MG63 (cell line): ENCODE measurements at regions not wholly inside any gene's neighbourhood (a gene's known extent, or its start where the extent isn't known, plus 50 kb on each side); places are given as distances from the start of the nearest gene placed in this dataset.

Experiments used
- DNase-seq: peaks from one replicate; pipeline ENCODE4 v3.0.0-alpha.2; 2020
- H3K27me3 ChIP-seq: fragments of 250-450 bp; sonication (Bioruptor Pico); 2 replicates; pipeline ENCODE4 v1.5.1; 2020; ENCODE audit warnings: mild to moderate bottlenecking, moderate library complexity
- H3K36me3 ChIP-seq: fragments of 250-450 bp; sonication (Bioruptor Pico); 2 replicates; pipeline ENCODE4 v1.5.1; 2020; ENCODE audit warnings: mild to moderate bottlenecking, moderate library complexity
- H3K4me3 ChIP-seq: fragments of 250-450 bp; sonication (Bioruptor Pico); 2 replicates; pipeline ENCODE4 v1.5.1; 2020; ENCODE audit warnings: mild to moderate bottlenecking, moderate library complexity
- H3K9me3 ChIP-seq: fragments of 250-450 bp; sonication (Bioruptor Pico); 2 replicates; pipeline ENCODE4 v1.5.1; 2020; ENCODE audit warnings: mild to moderate bottlenecking, moderate library complexity

- DNase-seq, result no peak
- Histone ChIP-seq H3K4me3 (no peak overlapping the region), H3K36me3 (no peaks in the 10 kb centered on the region), H3K27me3 (no peaks in the 10 kb centered on the region), H3K9me3 (no peaks in the 10 kb centered on the region)
Measured at GRCh38 chr3:81985996-81986723, 224.7 kb upstream of the GBE1 start.

GRCh38 chr3:81983382-81983781, 221.9 kb upstream of the GBE1 start:
- no peak for DNase-seq
- Histone ChIP-seq H3K4me3 (no peak overlapping the region), H3K36me3 (no peaks in the 10 kb centered on the region), H3K9me3 (no peaks in the 10 kb centered on the region), H3K27me3 (no peaks in the 10 kb centered on the region)

GRCh38 chr3:81980596-81981494, 219.4 kb upstream of the GBE1 start:
- no peaks in the 10 kb centered on the region for H3K27me3 ChIP-seq
- DNase-seq, result no peak
- H3K36me3 ChIP-seq, result no peaks in the 10 kb centered on the region
- H3K4me3 ChIP-seq, result no peak overlapping the region
- no peaks in the 10 kb centered on the region for H3K9me3 ChIP-seq

GRCh38 chr3:81974751-81975150, 213.3 kb upstream of the GBE1 start:
- Histone ChIP-seq H3K9me3 (no peaks in the 10 kb centered on the region), H3K27me3 (no peaks in the 10 kb centered on the region), H3K4me3 (no peak overlapping the region), H3K36me3 (no peaks in the 10 kb centered on the region)
- DNase-seq, result no peak

- H3K36me3 ChIP-seq, result no peaks in the 10 kb centered on the region
- no peak for DNase-seq
- no peaks in the 10 kb centered on the region for H3K27me3 ChIP-seq
- no peak overlapping the region for H3K4me3 ChIP-seq
- H3K9me3 ChIP-seq, result no peaks in the 10 kb centered on the region
Measured at GRCh38 chr3:81968658-81969057, 207.2 kb upstream of the GBE1 start.

- no peak for DNase-seq
- H3K36me3 ChIP-seq, result no peaks in the 10 kb centered on the region
Measured at GRCh38 chr3:81967393-81967792, 205.9 kb upstream of the GBE1 start.

GRCh38 chr3:81965696-81966095, 204.3 kb upstream of the GBE1 start:
- Histone ChIP-seq H3K9me3 (no peaks in the 10 kb centered on the region), H3K27me3 (no peaks in the 10 kb centered on the region), H3K4me3 (no peak overlapping the region), H3K36me3 (no peaks in the 10 kb centered on the region)
- no peak for DNase-seq

More at GRCh38 chr3:81967393-81967792, 205.9 kb upstream of the GBE1 start:
- Histone ChIP-seq H3K27me3 (no peaks in the 10 kb centered on the region), H3K9me3 (no peaks in the 10 kb centered on the region), H3K4me3 (no peak overlapping the region)

GRCh38 chr3:81962396-81962795, 201.0 kb upstream of the GBE1 start:
- no peaks in the 10 kb centered on the region for H3K27me3 ChIP-seq
- H3K9me3 ChIP-seq, result no peaks in the 10 kb centered on the region
- no peaks in the 10 kb centered on the region for H3K36me3 ChIP-seq
- no peak overlapping the region for H3K4me3 ChIP-seq
- DNase-seq, result no peak

GRCh38 chr3:81958972-81959640, 197.7 kb upstream of the GBE1 start:
- H3K36me3 ChIP-seq, result no peaks in the 10 kb centered on the region
- H3K27me3 ChIP-seq, result no peaks in the 10 kb centered on the region
- no peak overlapping the region for H3K4me3 ChIP-seq
- H3K9me3 ChIP-seq, result no peaks in the 10 kb centered on the region
- no peak for DNase-seq

- Histone ChIP-seq H3K9me3 (no peaks in the 10 kb centered on the region), H3K27me3 (no peaks in the 10 kb centered on the region), H3K36me3 (no peaks in the 10 kb centered on the region), H3K4me3 (peak overlapping the region; percentile 11; the same call in 1 of the 2 replicates)
- no peak for DNase-seq
Measured at GRCh38 chr3:81955878-81956277, 194.4 kb upstream of the GBE1 start.

- Histone ChIP-seq H3K27me3 (no peaks in the 10 kb centered on the region), H3K4me3 (no peak overlapping the region), H3K36me3 (no peaks in the 10 kb centered on the region), H3K9me3 (no peaks in the 10 kb centered on the region)
- DNase-seq, result no peak
Measured at GRCh38 chr3:81953111-81953510, 191.7 kb upstream of the GBE1 start.

GRCh38 chr3:81952141-81952540, 190.7 kb upstream of the GBE1 start:
- Histone ChIP-seq H3K27me3 (no peaks in the 10 kb centered on the region), H3K36me3 (no peaks in the 10 kb centered on the region), H3K9me3 (no peaks in the 10 kb centered on the region), H3K4me3 (no peak overlapping the region)
- no peak for DNase-seq

GRCh38 chr3:81951636-81952035, 190.2 kb upstream of the GBE1 start:
- Histone ChIP-seq H3K27me3 (no peaks in the 10 kb centered on the region), H3K4me3 (no peak overlapping the region), H3K9me3 (no peaks in the 10 kb centered on the region), H3K36me3 (no peaks in the 10 kb centered on the region)
- no peak for DNase-seq

- no peaks in the 10 kb centered on the region for H3K9me3 ChIP-seq
- no peaks in the 10 kb centered on the region for H3K36me3 ChIP-seq
- no peaks in the 10 kb centered on the region for H3K27me3 ChIP-seq
- no peak for DNase-seq
- H3K4me3 ChIP-seq, result no peak overlapping the region
Measured at GRCh38 chr3:81951106-81951505, 189.7 kb upstream of the GBE1 start.

- no peak for DNase-seq
Measured at GRCh38 chr3:81947359-81947758, 185.9 kb upstream of the GBE1 start.

GRCh38 chr3:81938681-81939080, 177.2 kb upstream of the GBE1 start:
- no peak for DNase-seq
- 0 out of 2 replicates have a peak, but pooled peaks cover 1% of the 10 kb centered on the region for H3K9me3 ChIP-seq
- H3K27me3 ChIP-seq, result no peaks in the 10 kb centered on the region
- H3K36me3 ChIP-seq, result no peaks in the 10 kb centered on the region
- no peak overlapping the region for H3K4me3 ChIP-seq

More at GRCh38 chr3:81947359-81947758, 185.9 kb upstream of the GBE1 start:
- H3K4me3 ChIP-seq, result no peak overlapping the region
- no peaks in the 10 kb centered on the region for H3K36me3 ChIP-seq
- H3K27me3 ChIP-seq, result no peaks in the 10 kb centered on the region
- 0 out of 2 replicates have a peak, but pooled peaks cover 1% of the 10 kb centered on the region for H3K9me3 ChIP-seq

- H3K36me3 ChIP-seq, result no peaks in the 10 kb centered on the region
- no peak for DNase-seq
Measured at GRCh38 chr3:81936817-81937216, 175.4 kb upstream of the GBE1 start.

More at GRCh38 chr3:81936817-81937216, 175.4 kb upstream of the GBE1 start:
- Histone ChIP-seq H3K27me3 (no peaks in the 10 kb centered on the region), H3K4me3 (no peak overlapping the region), H3K9me3 (no peaks in the 10 kb centered on the region)
